Suprapubic skin (tissue), 4 donors: ENCODE measurements at regions not wholly inside any gene's neighbourhood (a gene's known extent, or its start where the extent isn't known, plus 50 kb on each side); places are given as distances from the start of the nearest gene placed in this dataset.

ENCODE experiments used
- POLR2A ChIP-seq, 2 donors: fragments of 450-650 bp; IDR thresholded peaks; one replicate each; pipeline ENCODE4 v1.6.1; 2017; ENCODE audit warnings: antibody characterized with exemption in 2 of 2, mild to moderate bottlenecking in 2 of 2, moderate library complexity in 2 of 2
- POLR2AphosphoS5 ChIP-seq, 3 donors: sonication (generic); formaldehyde crosslinking; IDR thresholded peaks; one replicate each; pipeline ENCODE4 v1.6.1; 2017; ENCODE audit warnings: antibody characterized with exemption in 3 of 3
- TF ChIP-seq, protein P1 (sequence below), 2 donors: fragments of 200-600 bp in 1 of 2; fragments of 450-650 bp in 1 of 2; sonication (generic) in 1 of 2; IDR thresholded peaks; one replicate each; pipeline ENCODE4 v1.5.1; 2016 to 2019; ENCODE audit warnings: antibody characterized with exemption in 2 of 2, mild to moderate bottlenecking in 1 of 2, moderate library complexity in 1 of 2

DNA sequence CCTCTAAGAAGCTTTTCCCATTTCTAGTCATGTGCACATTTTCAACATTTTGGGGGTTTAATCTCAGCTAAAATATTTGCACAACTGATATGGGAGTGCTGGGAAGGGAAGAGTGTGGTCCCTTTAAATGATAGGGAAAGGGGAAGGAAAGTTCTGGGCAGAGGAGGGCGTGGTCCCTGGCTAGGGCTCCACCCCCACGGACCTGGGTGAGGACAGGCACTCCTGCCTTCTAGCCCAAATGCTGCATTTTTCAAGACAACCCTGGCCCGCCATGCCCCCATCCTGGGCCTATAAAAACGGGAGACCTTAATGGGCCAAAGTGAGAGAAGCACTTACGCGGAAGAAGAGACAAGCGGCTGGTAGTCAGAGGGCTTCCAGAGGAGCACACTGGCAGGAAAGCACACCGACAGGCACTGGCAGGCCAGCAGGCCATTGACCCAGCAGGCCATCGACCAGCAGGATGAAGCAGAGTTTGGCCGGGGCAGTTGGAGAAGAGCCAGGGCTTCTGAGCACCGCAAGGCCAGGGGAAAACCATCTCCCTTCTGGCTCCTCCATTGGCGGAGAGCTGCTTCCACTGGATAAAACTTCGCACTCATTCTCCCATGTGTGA is 266.7 kb downstream of the SPRY2 start:
- TF ChIP-seq, protein P1, sequence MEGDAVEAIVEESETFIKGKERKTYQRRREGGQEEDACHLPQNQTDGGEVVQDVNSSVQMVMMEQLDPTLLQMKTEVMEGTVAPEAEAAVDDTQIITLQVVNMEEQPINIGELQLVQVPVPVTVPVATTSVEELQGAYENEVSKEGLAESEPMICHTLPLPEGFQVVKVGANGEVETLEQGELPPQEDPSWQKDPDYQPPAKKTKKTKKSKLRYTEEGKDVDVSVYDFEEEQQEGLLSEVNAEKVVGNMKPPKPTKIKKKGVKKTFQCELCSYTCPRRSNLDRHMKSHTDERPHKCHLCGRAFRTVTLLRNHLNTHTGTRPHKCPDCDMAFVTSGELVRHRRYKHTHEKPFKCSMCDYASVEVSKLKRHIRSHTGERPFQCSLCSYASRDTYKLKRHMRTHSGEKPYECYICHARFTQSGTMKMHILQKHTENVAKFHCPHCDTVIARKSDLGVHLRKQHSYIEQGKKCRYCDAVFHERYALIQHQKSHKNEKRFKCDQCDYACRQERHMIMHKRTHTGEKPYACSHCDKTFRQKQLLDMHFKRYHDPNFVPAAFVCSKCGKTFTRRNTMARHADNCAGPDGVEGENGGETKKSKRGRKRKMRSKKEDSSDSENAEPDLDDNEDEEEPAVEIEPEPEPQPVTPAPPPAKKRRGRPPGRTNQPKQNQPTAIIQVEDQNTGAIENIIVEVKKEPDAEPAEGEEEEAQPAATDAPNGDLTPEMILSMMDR (IDR thresholded peaks at IDR 0.05): no peak
- TF ChIP-seq POLR2AphosphoS5 (IDR thresholded peaks at IDR 0.05) (no peak), POLR2A (IDR thresholded peaks at IDR 0.05) (no peak)
